GM18520 (cell line): ENCODE measurements at regions not wholly inside any gene's neighbourhood (a gene's known extent, or its start where the extent isn't known, plus 50 kb on each side); places are given as distances from the start of the nearest gene placed in this dataset.
"Not testable (repeated sequence)": the region's sequence is repeated elsewhere in the genome, so short reads cannot be mapped to it uniquely, and the experiment has no call there.

Experiments
- ATAC-seq: cut with Tn5 transposase; IDR thresholded peaks from one replicate; pipeline ENCODE4 v1.9.1; 2021; ENCODE audit not compliant: unreplicated experiment

GRCh38 chr14:53619691-53620231 lies 336.9 kb downstream of the BMP4 start:
- no peak for ATAC-seq

- not testable (repeated sequence) for ATAC-seq
Observed at GRCh38 chr14:53616536-53616935, 340.1 kb downstream of the BMP4 start.

- no peak for ATAC-seq
Observed at GRCh38 chr14:53615252-53615651, 341.4 kb downstream of the BMP4 start.

GRCh38 chr14:53613404-53614253 lies 343.0 kb downstream of the BMP4 start:
- peak; percentile 97 for ATAC-seq

- ATAC-seq, result no peak
Observed at GRCh38 chr14:53610947-53611346, 345.7 kb downstream of the BMP4 start.

- ATAC-seq, result no peak
Observed at GRCh38 chr14:53609009-53609408, 347.6 kb downstream of the BMP4 start.

- ATAC-seq, result no peak
Observed at GRCh38 chr14:53608369-53608768, 348.3 kb downstream of the BMP4 start.

GRCh38 chr14:53606203-53606602 lies 350.4 kb downstream of the BMP4 start:
- ATAC-seq, result no peak

GRCh38 chr14:53605562-53605961 lies 351.1 kb downstream of the BMP4 start:
- no peak for ATAC-seq

GRCh38 chr14:53603994-53604393 lies 352.6 kb downstream of the BMP4 start:
- ATAC-seq, result no peak

- no peak for ATAC-seq
Observed at GRCh38 chr14:53601409-53601808, 355.2 kb downstream of the BMP4 start.

- no peak for ATAC-seq
Observed at GRCh38 chr14:53599221-53599945, 357.2 kb downstream of the BMP4 start.

GRCh38 chr14:53596853-53597525 lies 359.6 kb downstream of the BMP4 start:
- ATAC-seq, result no peak

- ATAC-seq, result no peak
Observed at GRCh38 chr14:53591816-53592215, 364.8 kb downstream of the BMP4 start.

GRCh38 chr14:53581504-53581903 lies 375.1 kb downstream of the BMP4 start:
- ATAC-seq, result no peak

- ATAC-seq, result no peak
Observed at GRCh38 chr14:53571641-53572328, 384.8 kb downstream of the BMP4 start.

- ATAC-seq, result peak; percentile 90
Observed at GRCh38 chr14:53570411-53571387, 385.9 kb downstream of the BMP4 start.

GRCh38 chr14:53569446-53569845 lies 387.2 kb downstream of the BMP4 start:
- no peak for ATAC-seq

- ATAC-seq, result no peak
Observed at GRCh38 chr14:53567236-53567780, 389.3 kb downstream of the BMP4 start.
